GM19438 (cell line): ENCODE measurements at regions not wholly inside any gene's neighbourhood (a gene's known extent, or its start where the extent isn't known, plus 50 kb on each side); places are given as distances from the start of the nearest gene placed in this dataset.
"Not testable (repeated sequence)": the region's sequence is repeated elsewhere in the genome, so short reads cannot be mapped to it uniquely, and the experiment has no call there.

Experiments
- ATAC-seq: cut with Tn5 transposase; IDR thresholded peaks from one replicate; pipeline ENCODE4 v1.9.1; 2021; ENCODE audit warnings: low read depth; ENCODE audit not compliant: unreplicated experiment

DNA sequence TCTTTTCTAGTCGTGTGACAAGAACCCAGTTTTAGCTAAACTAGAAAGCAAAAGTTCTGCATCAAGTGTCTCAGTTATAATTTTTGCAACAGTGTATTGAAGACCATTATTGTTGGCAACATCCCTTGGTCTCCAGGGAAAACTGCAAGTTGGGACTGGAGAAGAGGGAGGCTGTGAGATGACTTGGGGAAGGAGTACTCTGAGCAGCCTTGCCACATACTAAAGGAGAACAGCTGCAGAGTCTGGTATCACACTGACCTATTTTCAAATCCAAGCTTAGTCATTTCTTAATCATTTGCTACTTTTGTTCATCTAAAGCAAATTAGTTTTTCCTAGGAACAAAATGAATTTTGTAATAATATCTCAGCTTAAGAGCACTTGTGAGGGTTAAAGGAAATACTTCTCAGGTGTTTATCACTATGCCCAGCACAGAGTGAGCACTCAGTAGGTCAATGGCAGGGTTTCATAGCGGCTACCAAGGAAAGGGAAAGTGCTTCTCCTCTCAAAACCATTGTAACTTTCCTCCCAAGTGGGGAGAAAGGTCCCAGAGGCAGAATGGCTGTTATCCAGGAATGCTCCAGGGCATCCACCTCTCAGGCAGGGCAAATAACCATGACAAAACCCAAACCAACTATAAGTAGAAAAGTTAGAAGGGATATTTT is 247.1 kb downstream of the C11orf87 start:
- no peak for ATAC-seq

DNA sequence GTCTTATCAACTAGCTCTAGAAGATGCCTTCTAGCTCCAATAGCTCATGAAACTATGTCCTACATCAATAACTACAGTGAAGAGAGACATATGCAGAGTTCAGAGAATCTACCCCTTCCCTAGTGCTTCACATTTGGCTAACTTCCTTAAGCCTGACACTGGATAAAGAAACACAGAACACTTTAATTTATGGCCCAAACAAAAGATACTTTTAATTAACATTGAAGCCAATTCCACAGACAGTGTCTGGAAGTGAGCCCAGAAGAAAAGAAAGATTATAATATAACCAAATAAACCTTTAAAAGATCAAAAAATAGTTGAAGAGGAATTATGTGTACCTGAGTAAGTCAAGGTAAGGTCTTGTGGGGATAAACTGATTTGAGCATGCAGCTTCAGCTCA is 255.2 kb downstream of the C11orf87 start:
- ATAC-seq: no peak

DNA sequence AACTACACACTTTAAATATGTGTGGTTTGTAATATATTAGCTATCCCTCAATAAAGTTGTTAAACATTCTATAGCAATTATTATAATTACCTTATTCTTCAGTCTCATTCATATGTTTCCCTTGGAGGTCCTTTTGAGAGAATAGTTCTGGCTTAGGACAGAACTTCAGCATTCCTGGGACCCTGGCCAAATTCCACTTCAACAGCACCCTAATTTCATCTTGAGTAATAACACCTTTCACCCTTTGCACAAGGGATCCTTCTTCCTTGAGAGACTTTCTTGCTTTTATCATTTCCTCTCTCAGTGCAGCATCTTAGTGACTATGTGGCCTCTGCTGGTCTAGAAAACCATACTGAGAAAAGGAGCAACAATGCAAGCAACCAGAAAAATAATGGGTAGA is 255.9 kb downstream of the C11orf87 start:
- no peak for ATAC-seq

DNA sequence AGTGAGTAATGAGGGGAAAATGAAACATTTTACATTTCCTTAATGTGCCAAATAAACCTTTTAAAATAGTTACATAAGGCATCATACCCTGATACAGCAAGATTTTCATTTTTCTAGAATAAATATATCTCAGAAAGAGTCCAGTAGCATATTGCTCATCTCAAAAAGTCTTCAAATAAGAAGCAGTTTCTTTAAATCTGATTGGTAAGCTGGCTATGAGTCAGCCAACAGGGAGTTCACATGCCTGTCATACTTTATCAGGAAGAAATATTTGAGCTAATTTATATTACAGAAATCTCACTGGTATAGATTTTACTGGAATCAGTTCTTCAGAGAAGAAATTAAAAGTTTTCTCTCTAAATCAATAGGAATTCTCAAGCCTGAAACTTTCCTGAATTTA is 258.1 kb downstream of the C11orf87 start:
- ATAC-seq: no peak

DNA sequence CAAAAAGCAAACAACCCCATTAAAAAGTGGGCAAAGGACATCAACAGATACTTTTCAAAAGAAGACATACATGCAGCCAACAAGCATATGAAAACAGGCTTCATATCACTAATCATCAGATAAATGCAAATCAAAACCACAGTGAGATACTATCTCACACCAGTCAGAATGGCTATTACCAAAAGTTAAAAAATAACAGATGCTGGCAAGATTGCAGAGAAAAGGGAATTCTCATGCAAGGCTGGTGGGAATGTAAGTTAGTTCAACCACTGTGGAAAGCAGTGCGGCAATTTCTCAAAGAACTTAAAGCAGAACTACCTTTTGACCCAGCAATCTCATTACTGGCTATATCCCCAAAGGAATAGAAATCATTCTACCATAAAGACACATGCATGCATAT is 260.8 kb downstream of the C11orf87 start:
- not testable (repeated sequence) for ATAC-seq

DNA sequence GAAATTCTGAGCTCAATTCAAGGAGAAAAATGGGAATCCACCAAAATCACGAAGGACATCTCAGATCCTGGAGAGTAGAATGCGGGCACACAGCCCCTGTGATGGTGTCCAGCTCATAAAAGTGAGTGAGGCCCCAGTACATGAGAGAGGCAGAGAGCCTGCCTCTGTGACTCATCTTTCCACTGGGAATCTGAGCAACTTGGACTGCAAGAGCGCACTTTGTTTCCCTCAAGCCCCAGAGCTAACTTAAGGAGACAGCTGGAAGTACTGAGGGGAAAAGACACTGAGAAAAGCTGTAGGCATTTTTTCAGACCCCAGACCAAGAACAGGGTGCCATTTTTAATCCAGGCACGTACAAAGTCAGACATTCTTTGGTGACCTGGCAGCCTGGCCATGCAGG is 273.7 kb downstream of the C11orf87 start:
- no peak for ATAC-seq

DNA sequence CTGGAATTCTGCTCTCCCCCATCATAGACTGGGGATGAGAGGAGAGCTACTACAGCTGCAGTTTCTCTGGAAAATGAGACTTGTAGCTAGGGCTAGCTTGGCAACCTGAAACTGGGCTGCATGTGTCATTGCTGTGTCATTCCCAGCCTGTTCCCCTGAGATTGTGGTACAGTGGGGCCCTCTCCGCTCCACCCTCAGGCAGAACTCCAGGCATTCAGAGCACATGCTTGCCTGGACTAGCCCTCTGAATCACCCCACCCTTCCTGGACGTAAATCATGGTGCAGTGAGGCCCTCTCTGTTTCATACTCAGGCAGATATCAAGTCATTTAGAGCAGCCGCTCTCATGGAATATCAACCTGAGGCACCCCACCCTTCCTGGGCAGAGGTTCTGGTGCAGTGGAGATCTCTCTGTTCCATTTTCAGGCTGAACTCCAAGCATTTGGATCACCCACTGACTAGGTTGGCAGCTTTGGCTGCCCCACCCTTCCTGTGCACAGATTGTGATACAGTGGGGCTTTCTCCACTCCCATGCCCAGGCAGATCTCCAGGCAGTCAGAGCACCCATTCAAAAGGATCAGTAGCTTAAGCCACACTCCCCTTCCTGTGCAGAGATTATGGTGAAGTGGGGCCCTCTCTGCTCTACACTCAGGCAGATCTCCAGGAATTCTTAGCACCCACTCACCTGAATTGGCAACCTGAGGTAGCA is 274.4 kb downstream of the C11orf87 start:
- no peak for ATAC-seq

DNA sequence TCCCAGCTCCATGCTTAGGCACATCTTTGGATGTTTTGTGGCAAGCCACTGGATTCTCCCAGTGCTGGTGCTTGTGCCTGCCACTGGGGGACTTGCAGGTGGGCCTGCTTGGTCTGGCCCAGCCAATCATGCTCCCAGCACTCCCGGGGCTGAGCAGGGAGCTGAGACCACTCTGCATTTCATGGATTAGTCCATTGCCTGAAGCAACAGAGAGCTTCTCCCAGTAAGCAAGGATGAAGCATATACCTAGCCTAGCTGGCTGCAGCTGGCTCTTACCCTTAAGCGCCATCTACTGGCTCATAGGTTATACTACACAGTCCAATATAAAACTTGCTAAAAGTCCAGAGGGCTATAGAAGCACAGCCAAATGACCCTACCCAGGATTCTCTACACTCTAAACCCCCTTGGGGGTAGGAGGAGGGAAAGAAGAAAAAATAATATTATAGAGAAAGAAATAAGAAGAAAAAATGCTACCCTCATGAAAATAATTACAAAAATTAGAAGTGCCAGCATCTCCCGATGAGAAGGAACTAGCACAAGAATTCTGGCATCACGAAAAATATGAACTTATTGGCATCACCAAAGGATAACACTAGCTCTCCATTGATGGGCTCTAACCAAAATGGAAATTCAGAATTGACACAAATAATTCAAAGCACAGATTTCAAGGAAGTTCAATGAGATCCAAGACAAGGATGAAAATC is 275.3 kb downstream of the C11orf87 start:
- ATAC-seq: peak; percentile 95

DNA sequence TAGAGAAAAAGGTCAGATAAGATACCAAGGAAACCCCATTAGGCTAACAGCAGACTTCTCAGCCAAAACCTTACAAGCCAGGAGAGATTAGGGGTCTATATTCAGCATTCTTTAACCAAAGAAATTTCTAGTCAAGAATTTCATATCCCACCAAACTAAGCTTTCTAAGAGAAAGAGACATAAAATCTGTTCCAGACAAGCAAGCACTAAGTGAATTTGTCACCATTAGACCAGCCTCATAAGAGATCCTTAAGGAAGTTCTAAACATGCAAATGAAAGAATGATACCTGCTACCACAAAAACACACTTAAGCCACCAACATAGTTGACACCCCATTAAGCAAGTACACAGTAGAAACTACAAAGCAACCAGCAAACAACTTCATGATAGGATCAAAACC is 276.2 kb downstream of the C11orf87 start:
- ATAC-seq: no peak

DNA sequence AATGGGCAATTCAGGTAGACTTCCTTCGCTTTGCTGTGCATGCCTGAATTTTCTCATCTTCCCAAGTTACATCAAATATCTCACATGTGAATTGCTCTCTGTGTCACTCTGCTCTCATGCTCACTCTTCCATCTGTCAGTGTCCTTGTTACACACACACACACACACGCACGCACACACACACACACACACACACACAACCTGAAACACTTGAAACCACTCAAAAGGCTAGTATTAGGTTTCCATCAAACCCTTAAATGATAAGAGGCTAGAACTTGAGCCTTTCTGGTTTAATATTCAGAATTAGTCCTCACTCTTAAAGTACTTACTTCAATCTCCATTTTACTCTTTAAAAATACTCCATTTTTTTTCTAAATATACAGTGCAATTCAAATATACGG is 282.4 kb downstream of the C11orf87 start:
- no peak for ATAC-seq

DNA sequence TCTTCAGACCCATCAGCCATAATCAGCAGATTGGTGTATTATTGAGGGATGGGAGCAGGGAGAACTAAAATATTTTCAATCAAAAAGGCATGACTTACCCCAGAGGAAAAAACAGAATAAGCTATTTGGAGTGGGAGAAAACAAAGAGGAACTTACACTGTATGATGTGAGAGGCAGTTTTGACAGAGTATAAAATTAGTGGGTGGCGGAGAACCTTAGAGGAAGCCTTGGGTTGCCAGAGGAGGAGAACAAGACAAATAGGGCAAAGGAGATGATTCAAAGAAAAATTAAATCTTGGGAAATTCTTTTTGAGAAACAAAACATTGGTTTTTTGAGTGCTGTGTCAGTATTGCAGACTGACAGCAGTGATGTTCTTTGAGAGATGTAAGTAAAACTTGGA is 285.0 kb downstream of the C11orf87 start:
- ATAC-seq: no peak

DNA sequence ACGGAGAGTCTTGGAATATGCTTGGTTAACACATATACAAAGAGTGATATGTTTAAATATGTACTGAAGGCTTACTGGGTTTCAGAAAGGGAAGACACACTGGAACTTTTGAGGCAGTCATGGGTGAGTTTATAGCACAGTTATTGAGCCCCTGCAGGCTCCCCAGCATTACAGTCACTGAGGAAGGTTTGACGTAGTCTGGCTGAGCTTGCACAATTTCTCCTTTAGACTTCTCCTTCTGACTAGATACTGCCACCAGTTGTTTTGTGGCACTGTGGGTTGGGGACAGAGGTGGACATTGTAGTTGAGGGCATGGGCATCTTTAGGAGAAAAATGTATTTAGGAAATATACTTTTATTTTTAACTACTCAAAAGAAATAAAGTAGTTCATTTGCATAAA is 285.4 kb downstream of the C11orf87 start:
- no peak for ATAC-seq

DNA sequence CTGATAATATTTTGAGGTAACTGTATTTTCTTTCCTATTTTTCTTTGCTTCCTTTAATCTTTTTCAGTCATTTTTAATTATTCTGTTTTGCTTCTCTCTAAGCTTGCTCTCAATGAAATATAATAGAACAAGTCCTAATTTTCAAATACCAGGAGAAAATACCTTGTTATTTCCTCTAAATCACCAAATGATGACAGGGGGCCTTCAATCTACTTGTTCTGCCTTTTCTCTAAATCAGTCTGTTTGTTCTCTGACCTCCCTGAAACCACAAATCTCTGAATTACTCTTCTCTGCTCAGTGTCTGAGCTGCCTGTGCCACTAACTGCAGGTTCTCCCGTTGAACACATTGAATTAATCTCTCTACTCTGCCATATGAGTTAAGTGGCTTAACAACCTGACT is 286.2 kb downstream of the C11orf87 start:
- ATAC-seq: no peak

DNA sequence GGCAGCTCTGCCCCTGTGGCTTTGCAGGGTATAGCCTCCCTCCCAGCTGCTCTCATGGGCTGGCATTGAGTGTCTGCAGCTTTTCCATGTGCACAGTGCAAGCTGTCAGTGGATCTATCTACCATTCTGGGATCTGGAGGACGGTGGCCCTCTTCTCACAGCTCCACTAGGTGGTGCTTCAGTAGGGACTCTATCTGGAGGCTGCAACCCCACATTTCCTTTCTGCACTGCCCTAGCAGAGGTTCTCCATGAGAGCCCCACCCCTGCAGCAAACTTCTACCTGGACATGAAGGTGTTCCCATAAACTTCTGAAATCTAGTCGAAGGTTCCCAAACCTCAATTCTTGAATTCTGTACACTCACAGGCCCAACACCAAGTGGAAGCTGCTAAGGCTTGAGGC is 292.5 kb downstream of the C11orf87 start:
- ATAC-seq: not testable (repeated sequence)

DNA sequence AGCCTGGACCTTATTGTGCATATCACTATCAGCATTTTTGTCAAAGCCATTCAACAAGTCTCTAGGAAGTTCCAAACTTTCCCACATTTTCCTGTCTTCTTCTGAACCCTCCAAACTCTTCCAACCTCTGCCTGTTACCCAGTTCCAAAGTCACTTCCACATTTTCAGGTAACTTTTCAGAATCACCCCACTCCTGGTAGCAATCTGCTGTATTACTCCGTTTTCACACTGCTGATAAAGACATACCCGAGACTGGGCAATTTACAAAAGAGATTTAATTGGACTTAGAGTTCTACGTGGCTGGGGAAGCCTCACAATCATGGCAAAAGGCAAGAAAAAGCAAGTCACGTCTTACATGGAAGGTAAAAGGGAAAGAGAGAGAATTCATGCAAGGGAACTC is 293.4 kb downstream of the C11orf87 start:
- ATAC-seq: not testable (repeated sequence)

DNA sequence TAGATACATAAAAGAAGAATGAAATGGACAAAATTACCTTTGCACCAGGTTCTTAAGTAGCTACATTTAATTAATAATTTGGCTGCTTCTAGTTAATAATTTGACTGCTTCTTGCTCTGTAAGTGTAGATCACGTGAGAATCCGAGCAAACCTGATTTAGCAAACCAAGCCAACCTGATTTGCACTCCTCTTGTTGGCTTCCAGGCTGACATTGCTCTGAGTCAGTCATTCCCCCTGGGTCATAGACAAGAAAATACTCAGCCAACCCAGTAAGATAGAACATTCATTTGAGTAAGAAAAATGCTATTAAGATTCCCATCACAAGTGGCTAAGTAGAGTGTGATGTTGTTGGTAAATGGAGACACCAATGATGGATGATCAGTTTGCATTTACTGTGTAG is 304.1 kb downstream of the C11orf87 start:
- no peak for ATAC-seq

DNA sequence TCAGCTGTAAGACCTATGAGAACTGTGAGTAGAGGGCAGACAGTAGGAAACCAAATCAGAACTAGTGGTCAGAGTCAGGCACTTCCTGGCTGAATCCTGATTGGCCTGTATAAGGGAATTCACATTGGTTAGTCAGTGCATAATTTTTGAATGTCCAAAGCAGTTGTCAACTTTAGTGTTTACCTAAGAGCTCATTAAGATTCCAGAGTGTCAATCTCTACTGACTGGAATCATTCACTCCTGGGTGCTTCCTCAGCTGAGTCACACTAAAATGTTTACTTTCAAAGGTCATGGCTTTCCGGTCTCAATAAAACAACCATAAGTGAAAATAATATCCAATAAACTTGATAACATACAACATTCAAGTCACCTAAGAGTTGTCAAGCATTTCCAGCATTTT is 306.1 kb downstream of the C11orf87 start:
- ATAC-seq: no peak

DNA sequence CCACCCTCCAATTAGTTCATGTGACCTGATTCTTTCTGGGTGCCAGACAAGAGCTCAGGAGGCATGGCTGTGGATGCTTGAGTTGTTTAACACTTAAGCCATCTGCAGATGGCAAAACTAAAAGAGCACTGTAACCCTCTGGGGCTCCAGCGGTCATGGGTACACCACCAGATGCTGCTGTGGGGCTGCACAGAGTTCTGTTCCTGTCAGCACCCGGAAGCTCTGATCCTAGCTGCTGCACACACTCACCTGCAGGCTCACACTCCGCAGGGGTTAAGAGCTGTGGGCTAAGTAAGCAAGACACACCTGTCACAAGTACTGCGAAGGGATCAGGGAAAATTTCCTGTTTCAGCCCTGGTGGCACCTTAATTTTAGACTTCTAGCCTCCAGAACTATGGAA is 307.8 kb downstream of the C11orf87 start:
- no peak for ATAC-seq

DNA sequence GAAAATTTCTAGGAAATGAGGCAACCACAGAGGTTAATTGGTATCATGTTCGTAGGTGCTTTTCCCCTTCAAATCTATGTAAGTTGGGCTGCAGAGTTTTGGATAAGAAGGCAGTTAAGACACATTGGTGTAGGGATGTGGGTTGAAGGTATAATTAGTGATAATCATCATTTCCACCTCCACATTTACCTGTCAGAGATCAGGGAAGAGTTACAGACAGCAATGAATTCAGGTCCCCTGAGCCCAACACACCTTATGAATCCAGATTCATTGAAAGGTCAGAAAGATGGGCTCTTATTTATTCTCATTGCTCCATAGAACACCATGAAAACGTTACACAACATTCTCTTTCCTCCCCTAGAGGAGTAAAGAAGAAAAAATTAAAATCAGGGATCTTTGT is 308.7 kb downstream of the C11orf87 start:
- no peak for ATAC-seq

DNA sequence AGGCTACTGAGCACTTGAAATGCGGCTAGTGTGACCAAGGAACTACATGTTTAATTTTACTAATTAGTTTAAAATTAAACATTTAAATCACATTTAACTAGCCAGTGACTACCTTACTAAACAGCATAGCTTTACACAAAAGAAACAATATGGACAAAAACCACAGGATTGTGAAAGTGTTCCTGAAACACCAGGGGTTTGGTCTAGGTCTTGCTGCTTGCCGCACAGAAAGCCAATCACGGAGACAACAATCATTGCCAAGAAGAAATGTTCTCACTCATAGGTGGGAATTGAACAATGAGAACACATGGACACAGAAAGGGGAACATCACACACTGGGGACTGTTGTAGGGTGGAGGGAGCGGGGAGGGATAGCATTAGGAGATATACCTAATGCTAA is 309.5 kb downstream of the C11orf87 start:
- no peak for ATAC-seq

DNA sequence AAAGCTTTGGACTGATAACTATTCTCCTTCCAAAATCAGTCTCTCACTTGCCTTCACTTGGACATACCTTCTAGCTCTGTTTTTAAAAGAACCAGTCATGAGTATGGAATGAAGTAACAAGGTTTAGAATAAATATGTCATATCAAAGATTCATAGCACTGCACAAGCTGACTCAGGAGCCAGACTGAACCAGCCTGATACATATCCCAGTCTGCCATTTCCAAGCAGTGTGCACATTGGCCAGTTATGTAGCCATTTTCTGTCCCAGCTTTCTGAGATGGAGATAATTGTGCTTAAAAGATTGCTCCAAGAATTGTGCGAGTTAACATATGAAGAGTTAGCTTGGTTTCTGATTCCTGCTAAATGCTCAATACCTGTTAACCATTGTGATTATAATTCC is 311.3 kb downstream of the C11orf87 start:
- ATAC-seq: no peak

DNA sequence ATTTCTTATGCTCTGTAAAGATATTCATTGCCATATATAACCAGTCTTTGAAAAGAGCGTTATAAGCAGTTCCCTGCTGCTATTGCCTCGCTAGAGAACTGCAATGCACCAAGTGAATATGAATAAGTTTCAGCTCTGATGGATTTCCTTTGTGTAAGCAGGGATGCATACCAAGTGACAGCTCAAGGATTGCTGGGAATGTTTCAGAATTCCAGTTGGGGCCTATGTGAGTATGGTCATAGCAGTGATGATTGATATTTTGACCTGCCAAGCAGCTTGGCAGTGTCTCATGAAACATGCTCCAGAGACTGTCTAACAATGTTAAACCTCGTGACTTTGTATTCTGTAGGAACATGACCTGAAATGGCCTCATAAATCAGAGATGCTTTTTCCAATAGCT is 312.6 kb downstream of the C11orf87 start:
- no peak for ATAC-seq
